ENCODE measurements at regions not wholly inside any gene's neighbourhood (a gene's known extent, or its start where the extent isn't known, plus 50 kb on each side); places are given as distances from the start of the nearest gene placed in this dataset.

- no peak for TF ChIP-seq EZH2 (IDR thresholded peaks at IDR 0.05; ENCODE audit: borderline replicate concordance, low read length)
- no peak for TF ChIP-seq CTCF (conservative IDR thresholded peaks at IDR 0.05 in 1 of 2, IDR thresholded peaks at IDR 0.05 in 1 of 2; ENCODE audit: extremely low read depth in 1 of 2, insufficient read depth in 1 of 2, low read depth in 1 of 2, low read length in 2 of 2)
Observed at GRCh38 chr13:58893396-58893795, 1261.9 kb downstream of the PCDH17 start.

All from mammary epithelial cell (primary cell).